AG09319 (cell line): ENCODE measurements at regions not wholly inside any gene's neighbourhood (a gene's known extent, or its start where the extent isn't known, plus 50 kb on each side); places are given as distances from the start of the nearest gene placed in this dataset.
A peak's percentile ranks its signal among the peaks of the same experiment; 100 is the strongest.

Source experiments
- DNase-seq: peaks from one replicate; pipeline ENCODE4 v3.0.0-alpha.2; 2010; ENCODE audit warnings: low read depth; ENCODE audit errors: extremely low read depth
- TF ChIP-seq, protein P1 (sequence below): IDR thresholded peaks from 2 replicates; pipeline ENCODE4 v1.5.1; 2011; ENCODE audit warnings: low read depth, mild to moderate bottlenecking, inconsistent platforms, low read length, moderate library complexity

DNA sequence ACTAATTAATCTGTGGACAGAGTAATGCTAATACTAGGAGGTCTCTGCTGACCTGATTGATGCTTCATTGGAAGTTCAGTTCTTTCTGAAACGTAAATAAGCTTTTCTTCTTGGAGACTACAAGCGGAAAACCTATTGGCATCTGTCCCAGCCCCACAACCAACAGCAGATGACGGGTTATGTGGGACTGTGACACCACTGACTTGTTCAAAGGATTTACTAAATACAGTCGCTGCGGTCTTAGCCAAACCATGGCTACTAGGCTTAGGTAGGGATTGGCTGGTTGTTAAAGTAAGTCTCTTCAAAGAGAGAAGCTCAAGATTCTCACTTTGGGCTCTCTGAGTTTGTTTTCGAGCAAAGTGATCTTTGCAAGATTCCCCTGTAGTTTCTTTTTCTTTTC is 68.3 kb downstream of the HYCC1 start:
- DNase-seq, result no peak
- TF ChIP-seq, protein P1, sequence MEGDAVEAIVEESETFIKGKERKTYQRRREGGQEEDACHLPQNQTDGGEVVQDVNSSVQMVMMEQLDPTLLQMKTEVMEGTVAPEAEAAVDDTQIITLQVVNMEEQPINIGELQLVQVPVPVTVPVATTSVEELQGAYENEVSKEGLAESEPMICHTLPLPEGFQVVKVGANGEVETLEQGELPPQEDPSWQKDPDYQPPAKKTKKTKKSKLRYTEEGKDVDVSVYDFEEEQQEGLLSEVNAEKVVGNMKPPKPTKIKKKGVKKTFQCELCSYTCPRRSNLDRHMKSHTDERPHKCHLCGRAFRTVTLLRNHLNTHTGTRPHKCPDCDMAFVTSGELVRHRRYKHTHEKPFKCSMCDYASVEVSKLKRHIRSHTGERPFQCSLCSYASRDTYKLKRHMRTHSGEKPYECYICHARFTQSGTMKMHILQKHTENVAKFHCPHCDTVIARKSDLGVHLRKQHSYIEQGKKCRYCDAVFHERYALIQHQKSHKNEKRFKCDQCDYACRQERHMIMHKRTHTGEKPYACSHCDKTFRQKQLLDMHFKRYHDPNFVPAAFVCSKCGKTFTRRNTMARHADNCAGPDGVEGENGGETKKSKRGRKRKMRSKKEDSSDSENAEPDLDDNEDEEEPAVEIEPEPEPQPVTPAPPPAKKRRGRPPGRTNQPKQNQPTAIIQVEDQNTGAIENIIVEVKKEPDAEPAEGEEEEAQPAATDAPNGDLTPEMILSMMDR, result no peak

DNA sequence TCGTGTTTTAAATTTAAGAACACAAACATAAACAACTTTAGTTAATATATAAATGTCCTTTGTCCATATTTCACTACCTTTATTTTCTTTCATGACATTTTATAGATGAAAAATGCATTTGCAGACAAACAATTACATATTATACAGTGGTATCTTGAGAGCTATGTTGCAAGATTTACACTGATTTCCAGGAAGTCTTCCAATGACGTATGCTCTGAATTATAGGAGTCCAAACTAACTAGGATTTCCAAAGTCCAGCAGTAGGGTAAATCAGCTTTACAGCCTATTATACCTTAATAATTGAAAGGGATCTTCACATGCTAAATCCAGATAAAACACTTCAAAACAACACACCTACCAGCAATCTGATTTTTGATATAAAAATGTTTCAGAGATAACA is 69.4 kb downstream of the HYCC1 start:
- no peak for DNase-seq
- TF ChIP-seq, protein P1, result no peak

DNA sequence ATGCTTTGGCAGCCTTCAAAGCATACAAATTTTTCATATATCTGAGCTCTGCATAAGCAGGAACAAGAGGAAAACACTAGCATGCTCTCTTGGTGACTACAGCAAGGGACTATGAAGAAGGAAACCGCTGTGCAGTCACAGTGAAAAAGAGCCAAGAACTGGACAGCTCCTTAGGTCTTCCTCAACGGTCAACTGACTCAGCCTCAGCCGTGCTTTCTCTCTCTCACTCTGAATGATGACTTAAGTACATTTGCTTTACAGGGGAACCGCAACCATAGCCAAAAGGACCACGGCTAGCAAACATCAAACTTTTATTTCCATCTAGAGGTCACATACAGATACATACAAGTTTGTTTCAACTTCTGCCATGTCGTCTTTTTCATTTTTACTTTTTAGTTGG is 69.9 kb downstream of the HYCC1 start:
- TF ChIP-seq, protein P1, result no peak
- DNase-seq, result peak; percentile 44

DNA sequence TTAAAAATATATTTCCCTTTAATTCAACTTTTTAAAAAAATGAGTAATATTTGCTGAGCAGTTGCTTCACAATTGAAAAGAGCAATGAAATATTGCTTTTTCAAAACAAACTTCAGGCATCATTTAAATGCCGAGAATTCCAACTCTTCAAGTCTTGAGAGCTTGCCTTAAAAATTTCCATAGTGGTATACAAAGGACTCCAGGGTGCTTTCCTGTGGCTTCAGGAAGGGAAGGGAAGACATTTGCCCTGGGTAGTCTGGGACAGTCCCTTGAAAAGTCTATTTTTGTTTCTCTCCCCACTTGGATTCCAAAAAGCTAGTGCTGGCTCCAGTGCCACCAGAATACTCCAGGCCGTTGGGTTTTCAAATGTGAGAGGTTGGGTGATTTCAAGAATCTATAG is 71.7 kb downstream of the HYCC1 start:
- no peak for DNase-seq
- TF ChIP-seq, protein P1, result no peak

DNA sequence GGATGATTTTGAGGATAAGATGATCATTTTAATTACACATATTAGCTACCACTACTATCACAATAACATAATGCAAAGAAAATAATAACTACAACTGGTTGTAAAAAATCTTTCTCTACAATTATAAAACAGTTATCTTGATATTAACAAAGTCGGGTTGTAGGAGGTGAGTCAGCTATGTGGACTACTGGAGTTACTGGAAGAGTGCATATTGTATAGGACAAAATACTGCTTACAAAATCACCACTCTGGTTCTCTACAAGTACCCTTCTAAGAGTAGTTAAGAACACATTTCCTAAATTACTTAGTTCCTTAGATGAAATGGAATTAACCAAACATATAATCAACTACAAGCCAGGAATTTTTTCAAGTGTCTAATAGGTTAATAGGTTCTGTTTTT is 74.1 kb downstream of the HYCC1 start:
- no peak for DNase-seq
- TF ChIP-seq, protein P1, result no peak

DNA sequence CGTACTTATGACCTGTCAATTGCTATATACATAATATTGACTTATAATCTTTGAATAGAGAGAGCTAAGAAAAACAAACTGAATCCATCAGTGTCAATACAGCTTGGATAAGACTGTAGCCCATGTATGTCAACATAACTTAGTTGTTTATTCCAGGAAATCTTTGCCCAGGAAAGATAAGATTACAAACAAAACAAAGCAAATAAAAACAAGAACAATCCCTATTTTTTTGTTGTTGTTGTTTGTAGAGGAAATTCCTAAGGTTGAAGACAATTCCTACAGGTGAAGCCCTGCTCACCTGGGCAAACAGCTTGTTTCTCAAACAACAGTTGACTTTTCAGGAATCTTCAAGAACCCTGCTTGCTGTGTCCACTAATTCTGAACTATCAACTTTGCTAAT is 76.0 kb downstream of the HYCC1 start:
- TF ChIP-seq, protein P1, result no peak
- no peak for DNase-seq

DNA sequence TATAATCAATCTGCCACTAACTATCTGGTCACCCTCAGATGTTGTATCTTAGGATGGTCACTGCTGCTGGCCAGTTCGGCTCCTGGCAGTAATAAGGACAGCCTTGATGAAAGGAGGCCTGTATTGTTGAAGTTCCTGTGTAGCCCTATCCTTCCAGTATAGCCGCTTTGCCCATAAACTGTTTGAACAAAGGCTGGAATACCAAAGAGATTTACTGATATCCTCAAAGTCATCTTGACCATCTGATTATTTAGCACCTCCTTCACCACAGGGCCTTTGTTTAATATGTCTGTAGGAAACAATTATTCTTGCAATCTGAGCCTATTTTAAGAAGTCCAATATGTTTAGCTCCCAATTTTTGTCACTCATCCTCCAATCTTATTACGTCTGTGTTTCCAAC is 77.7 kb downstream of the HYCC1 start:
- no peak for DNase-seq

More for the DNA sequence above, 77.7 kb downstream of the HYCC1 start:
- TF ChIP-seq, protein P1, result no peak
